Activated CD4-positive, alpha-beta T cell treated with anti-CD3 and anti-CD28 coated beads, Interleukin-2, amount 10 ng/mL, durations not matched to agents 24 days and 14 days (primary cell): ENCODE measurements at regions not wholly inside any gene's neighbourhood (a gene's known extent, or its start where the extent isn't known, plus 50 kb on each side); places are given as distances from the start of the nearest gene placed in this dataset.
"Not testable (repeated sequence)": the region's sequence is repeated elsewhere in the genome, so short reads cannot be mapped to it uniquely, and the experiment has no call there.

Source experiments
- DNase-seq: peaks from one replicate; pipeline ENCODE4 v3.0.0; 2022
- H3K27ac Mint-ChIP-seq: one replicate; pipeline ENCODE4 v1.8.0; 2022; ENCODE audit warnings: mild to moderate bottlenecking, mixed read lengths
- H3K27me3 Mint-ChIP-seq: one replicate; pipeline ENCODE4 v1.8.0; 2022; ENCODE audit warnings: mixed read lengths
- H3K36me3 Mint-ChIP-seq: one replicate; pipeline ENCODE4 v1.8.0; 2022; ENCODE audit warnings: low read depth, mild to moderate bottlenecking, mixed read lengths
- H3K4me1 Mint-ChIP-seq: one replicate; pipeline ENCODE4 v1.8.0; 2021; ENCODE audit warnings: mixed read lengths
- H3K4me3 Mint-ChIP-seq: one replicate; pipeline ENCODE4 v1.8.0; 2022; ENCODE audit warnings: mild to moderate bottlenecking, moderate library complexity, mixed read lengths
- H3K9me3 Mint-ChIP-seq: one replicate; pipeline ENCODE4 v1.8.0; 2021; ENCODE audit warnings: mixed read lengths
- intact Hi-C: fragments of 100-400 bp; cut with micrococcal nuclease; formaldehyde crosslinking; loops from one replicate; pipeline ENCODE4 v1.15.1; 2023

DNA sequence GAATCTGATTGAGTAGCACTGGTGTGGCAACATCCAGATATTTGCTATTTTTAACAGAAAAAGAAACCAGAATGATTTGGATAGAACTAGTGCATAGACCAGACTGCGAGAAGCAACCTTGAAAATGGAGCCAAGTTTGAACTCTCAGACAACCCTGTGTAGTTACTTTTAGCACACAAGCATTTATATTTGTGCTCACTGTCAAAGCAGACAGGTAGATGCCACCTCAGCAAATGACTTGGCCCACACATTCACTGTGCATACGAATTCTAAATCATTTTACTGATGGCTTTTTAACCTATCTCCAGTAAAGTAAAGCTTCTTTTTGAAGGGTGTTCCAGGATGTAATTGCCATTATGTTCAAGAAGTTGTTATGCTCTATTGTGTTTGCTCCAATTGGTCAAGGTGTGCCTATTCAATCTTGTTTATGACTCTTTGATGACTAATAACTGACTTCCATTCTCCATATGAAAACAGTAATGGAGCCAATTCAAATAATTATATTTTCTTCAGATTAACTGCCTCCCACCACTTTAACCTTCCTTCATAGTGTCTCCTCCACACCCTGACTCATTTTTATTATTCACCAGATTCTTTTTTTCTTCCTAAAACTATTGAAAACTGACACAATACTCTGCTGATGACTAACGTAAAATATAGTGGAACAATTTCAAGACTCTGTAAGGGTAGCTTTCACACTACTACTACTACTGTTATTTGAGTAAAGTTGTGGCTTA, 138.5 kb downstream of the CCER1 start:
- no peaks in the 10 kb centered on the region for H3K27me3 Mint-ChIP-seq
- no peaks in the 10 kb centered on the region for H3K36me3 Mint-ChIP-seq
- no peak for DNase-seq
- no peak overlapping the region for H3K27ac Mint-ChIP-seq
- intact Hi-C loops = no loop called here
- H3K9me3 Mint-ChIP-seq = no peaks in the 10 kb centered on the region
- no peak overlapping the region for H3K4me3 Mint-ChIP-seq
- no peaks in the 10 kb centered on the region for H3K4me1 Mint-ChIP-seq

DNA sequence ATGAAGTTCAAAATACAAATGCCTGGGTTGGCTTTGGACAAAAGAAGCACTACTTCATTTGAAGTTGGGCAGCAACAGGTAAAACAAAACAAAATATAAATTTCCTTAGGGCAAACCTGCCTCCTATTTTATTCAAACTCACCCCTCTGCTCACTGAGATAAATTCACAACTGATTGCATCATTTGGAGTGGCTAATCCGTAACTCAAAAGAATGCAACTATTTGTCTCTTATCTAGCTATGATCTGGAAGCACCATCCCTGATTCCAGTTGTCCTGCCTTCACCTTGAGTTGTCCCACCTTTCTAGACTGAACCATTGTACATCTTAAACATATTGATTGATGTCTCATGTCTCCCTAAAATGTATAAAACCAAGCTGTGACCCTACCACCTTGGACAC, 145.0 kb downstream of the CCER1 start:
- no peaks in the 10 kb centered on the region for H3K4me1 Mint-ChIP-seq
- no peaks in the 10 kb centered on the region for H3K36me3 Mint-ChIP-seq

DNA sequence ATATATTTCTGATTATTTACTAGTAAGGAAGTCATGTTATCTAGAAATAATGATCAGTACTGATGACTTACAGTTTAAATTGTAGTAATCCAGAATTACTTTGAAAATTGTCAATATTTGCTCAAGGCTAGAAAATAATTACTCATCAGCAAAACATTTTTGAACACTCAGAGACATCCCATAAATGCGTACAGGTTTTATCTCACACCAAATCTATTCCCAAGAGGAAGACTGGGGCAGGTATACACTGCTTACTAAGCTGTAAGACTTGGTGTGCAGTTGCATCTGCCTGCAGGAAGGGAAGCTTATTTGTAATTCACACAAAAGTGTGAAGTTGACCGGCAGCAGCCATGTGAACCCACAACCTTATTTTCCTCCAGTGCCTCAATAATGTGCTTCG, 146.4 kb downstream of the CCER1 start:
- H3K9me3 Mint-ChIP-seq = no peaks in the 10 kb centered on the region
- intact Hi-C loops = no loop called here
- no peaks in the 10 kb centered on the region for H3K4me1 Mint-ChIP-seq
- H3K27me3 Mint-ChIP-seq = no peaks in the 10 kb centered on the region
- H3K4me3 Mint-ChIP-seq = no peak overlapping the region
- H3K36me3 Mint-ChIP-seq = no peaks in the 10 kb centered on the region
- DNase-seq = no peak
- H3K27ac Mint-ChIP-seq = no peak overlapping the region

More for the DNA sequence above, 145.0 kb downstream of the CCER1 start:
- no peak overlapping the region for H3K4me3 Mint-ChIP-seq
- no peaks in the 10 kb centered on the region for H3K9me3 Mint-ChIP-seq
- no peak overlapping the region for H3K27ac Mint-ChIP-seq
- DNase-seq = no peak
- intact Hi-C loops = no loop called here
- H3K27me3 Mint-ChIP-seq = no peaks in the 10 kb centered on the region

DNA sequence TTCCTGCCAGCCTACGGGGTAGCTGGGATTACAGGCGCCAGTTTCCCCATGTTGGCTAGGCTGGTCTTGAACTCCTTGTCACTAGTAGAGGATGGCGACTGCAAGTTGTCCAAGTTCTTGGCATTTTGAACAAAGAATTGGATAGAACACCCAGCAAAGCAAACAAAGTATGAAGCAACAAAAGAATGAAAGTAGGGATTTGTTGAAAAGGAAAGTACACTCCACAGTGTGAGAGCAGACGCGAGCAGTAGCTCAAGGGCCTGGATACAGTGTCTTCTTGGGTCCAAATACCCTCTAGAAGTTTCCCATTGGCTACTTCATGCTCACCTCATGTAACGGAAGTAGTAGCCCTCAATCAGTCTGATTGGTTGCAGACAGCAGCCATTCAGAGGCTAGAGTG, 152.2 kb downstream of the CCER1 start:
- Mint-ChIP-seq H3K27ac (no peak overlapping the region), H3K4me1 (no peaks in the 10 kb centered on the region), H3K4me3 (no peak overlapping the region), H3K36me3 (no peaks in the 10 kb centered on the region), H3K9me3 (no peaks in the 10 kb centered on the region), H3K27me3 (no peaks in the 10 kb centered on the region)
- intact Hi-C loops = no loop called here
- no peak for DNase-seq

GRCh38 chr12:90801776-90802175, 153.2 kb downstream of the CCER1 start:
- H3K9me3 Mint-ChIP-seq = no peaks in the 10 kb centered on the region
- H3K36me3 Mint-ChIP-seq = no peaks in the 10 kb centered on the region
- no peak overlapping the region for H3K27ac Mint-ChIP-seq
- H3K4me1 Mint-ChIP-seq = no peaks in the 10 kb centered on the region
- no peaks in the 10 kb centered on the region for H3K27me3 Mint-ChIP-seq
- no peak overlapping the region for H3K4me3 Mint-ChIP-seq
- no peak for DNase-seq
- intact Hi-C loops = no loop called here

- H3K9me3 Mint-ChIP-seq = no peaks in the 10 kb centered on the region
- no peaks in the 10 kb centered on the region for H3K36me3 Mint-ChIP-seq
- DNase-seq = no peak
- H3K27ac Mint-ChIP-seq = no peak overlapping the region
- no peak overlapping the region for H3K4me3 Mint-ChIP-seq
- H3K4me1 Mint-ChIP-seq = no peaks in the 10 kb centered on the region
- H3K27me3 Mint-ChIP-seq = no peaks in the 10 kb centered on the region
- intact Hi-C loops = no loop called here
These were observed 160.8 kb downstream of the CCER1 start for GRCh38 chr12:90794212-90794611.

GRCh38 chr12:90792718-90793117, 162.3 kb downstream of the CCER1 start:
- H3K27me3 Mint-ChIP-seq, H3K4me1 Mint-ChIP-seq, H3K27ac Mint-ChIP-seq, intact Hi-C loops, H3K9me3 Mint-ChIP-seq, H3K4me3 Mint-ChIP-seq, DNase-seq, H3K36me3 Mint-ChIP-seq: not testable (repeated sequence)

DNA sequence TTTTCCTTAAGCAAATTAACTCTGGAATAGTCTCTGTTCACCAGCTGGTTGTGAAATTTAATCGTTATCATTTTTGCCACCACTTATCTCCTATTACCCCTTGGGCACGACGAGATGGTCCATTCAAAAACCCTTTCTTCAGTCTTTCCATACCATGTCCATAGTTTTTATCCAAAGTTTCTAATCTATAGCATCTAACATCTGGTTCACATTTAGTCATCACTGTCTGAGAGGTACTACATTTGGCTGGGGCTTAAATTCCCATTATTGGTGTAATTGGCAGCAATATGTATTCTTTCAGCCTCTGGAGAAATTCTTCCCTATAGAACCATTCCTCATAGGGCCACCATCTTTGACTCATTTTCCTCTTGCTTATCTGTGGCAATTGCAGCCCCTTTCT, 163.5 kb downstream of the CCER1 start:
- H3K36me3 Mint-ChIP-seq = no peaks in the 10 kb centered on the region
- H3K27ac Mint-ChIP-seq = no peak overlapping the region
- no peak for DNase-seq
- H3K4me3 Mint-ChIP-seq = no peak overlapping the region
- intact Hi-C loops = no loop called here
- H3K9me3 Mint-ChIP-seq = no peaks in the 10 kb centered on the region
- no peaks in the 10 kb centered on the region for H3K4me1 Mint-ChIP-seq
- no peaks in the 10 kb centered on the region for H3K27me3 Mint-ChIP-seq

GRCh38 chr12:90790747-90791146, 164.2 kb downstream of the CCER1 start:
- Mint-ChIP-seq H3K27ac (no peak overlapping the region), H3K9me3 (no peaks in the 10 kb centered on the region), H3K36me3 (no peaks in the 10 kb centered on the region), H3K4me3 (no peak overlapping the region), H3K27me3 (no peaks in the 10 kb centered on the region), H3K4me1 (no peaks in the 10 kb centered on the region)
- intact Hi-C loops = no loop called here
- DNase-seq = no peak

- no peak overlapping the region for H3K4me3 Mint-ChIP-seq
- H3K36me3 Mint-ChIP-seq = no peaks in the 10 kb centered on the region
- peak; percentile 2 for DNase-seq
- intact Hi-C loops = no loop called here
- H3K9me3 Mint-ChIP-seq = no peaks in the 10 kb centered on the region
- no peak overlapping the region for H3K27ac Mint-ChIP-seq
- no peaks in the 10 kb centered on the region for H3K4me1 Mint-ChIP-seq
- H3K27me3 Mint-ChIP-seq = no peaks in the 10 kb centered on the region
These were observed 181.5 kb downstream of the CCER1 start for GRCh38 chr12:90773491-90773890.

- H3K36me3 Mint-ChIP-seq = no peaks in the 10 kb centered on the region
- peak; percentile 1 for DNase-seq
- H3K9me3 Mint-ChIP-seq = no peaks in the 10 kb centered on the region
- H3K27ac Mint-ChIP-seq = no peak overlapping the region
- intact Hi-C loops = no loop called here
- no peaks in the 10 kb centered on the region for H3K27me3 Mint-ChIP-seq
- no peaks in the 10 kb centered on the region for H3K4me1 Mint-ChIP-seq
- H3K4me3 Mint-ChIP-seq = no peak overlapping the region
These were observed 184.1 kb downstream of the CCER1 start for GRCh38 chr12:90770861-90771260.

DNA sequence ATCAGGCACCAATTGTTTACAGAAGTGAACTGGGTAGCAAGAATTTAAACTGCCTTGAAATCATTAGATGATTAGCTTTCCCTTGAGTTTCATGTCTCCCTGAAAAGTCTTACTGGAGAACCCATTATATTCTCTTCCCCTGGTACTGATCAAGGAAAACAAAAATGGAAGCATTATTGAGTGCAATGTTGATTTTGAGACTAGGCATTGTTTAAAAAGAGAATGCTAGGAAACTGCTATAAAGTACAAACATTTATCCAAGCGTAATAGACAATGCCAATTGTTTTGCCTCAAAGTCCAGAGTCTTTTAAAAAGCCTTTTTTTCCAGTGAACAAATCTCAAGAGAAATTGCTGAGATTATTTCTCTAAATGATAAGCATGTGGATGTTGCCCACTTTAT, 197.0 kb downstream of the CCER1 start:
- Mint-ChIP-seq H3K4me3 (no peak overlapping the region), H3K4me1 (no peaks in the 10 kb centered on the region), H3K36me3 (no peaks in the 10 kb centered on the region), H3K9me3 (no peaks in the 10 kb centered on the region), H3K27me3 (no peaks in the 10 kb centered on the region), H3K27ac (no peak overlapping the region)
- DNase-seq = no peak
- intact Hi-C loops = no loop called here

GRCh38 chr12:90745211-90745610, 209.8 kb downstream of the CCER1 start:
- Mint-ChIP-seq H3K9me3 (no peaks in the 10 kb centered on the region), H3K27me3 (no peaks in the 10 kb centered on the region), H3K4me3 (no peak overlapping the region), H3K36me3 (no peaks in the 10 kb centered on the region), H3K27ac (no peak overlapping the region), H3K4me1 (no peaks in the 10 kb centered on the region)
- DNase-seq = no peak
- intact Hi-C loops = no loop called here

GRCh38 chr12:90741611-90742010, 213.4 kb downstream of the CCER1 start:
- no peak overlapping the region for H3K27ac Mint-ChIP-seq
- H3K4me3 Mint-ChIP-seq = no peak overlapping the region
- intact Hi-C loops = no loop called here
- no peaks in the 10 kb centered on the region for H3K9me3 Mint-ChIP-seq
- H3K36me3 Mint-ChIP-seq = no peaks in the 10 kb centered on the region
- DNase-seq = no peak
- no peaks in the 10 kb centered on the region for H3K4me1 Mint-ChIP-seq
- H3K27me3 Mint-ChIP-seq = no peaks in the 10 kb centered on the region

DNA sequence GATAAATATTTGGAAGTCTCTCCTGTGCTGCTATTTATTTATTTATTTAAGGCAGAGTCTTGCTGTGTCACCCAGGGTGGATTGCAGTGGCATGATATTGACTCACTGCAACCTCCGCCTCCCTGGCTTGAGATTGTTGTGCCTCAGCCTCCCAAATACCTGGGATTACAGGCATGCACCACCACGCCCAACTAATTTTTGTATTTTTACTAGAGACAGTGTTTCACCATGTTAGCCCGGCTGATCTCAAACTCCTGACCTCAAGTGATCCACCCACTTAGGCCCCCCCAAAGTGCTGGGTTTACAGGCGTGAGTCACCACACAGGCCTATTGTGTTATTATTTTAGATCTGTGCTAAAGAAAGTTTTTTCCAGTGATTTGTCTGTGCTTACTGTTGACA, 225.2 kb downstream of the CCER1 start:
- H3K36me3 Mint-ChIP-seq = no peaks in the 10 kb centered on the region
- intact Hi-C loops = no loop called here
- no peaks in the 10 kb centered on the region for H3K27me3 Mint-ChIP-seq
- no peaks in the 10 kb centered on the region for H3K9me3 Mint-ChIP-seq
- no peak for DNase-seq
- no peak overlapping the region for H3K4me3 Mint-ChIP-seq
- H3K27ac Mint-ChIP-seq = no peak overlapping the region
- H3K4me1 Mint-ChIP-seq = no peaks in the 10 kb centered on the region
